Stimulated activated CD4-positive, alpha-beta T cell treated with anti-CD3 and anti-CD28 coated beads, Interleukin-12 subunit alpha, Interleukin-12 subunit beta, amount 100 ng/mL, for 24 hours (primary cell): ENCODE measurements at regions not wholly inside any gene's neighbourhood (a gene's known extent, or its start where the extent isn't known, plus 50 kb on each side); places are given as distances from the start of the nearest gene placed in this dataset.

Experiments used
- DNase-seq, 2 experiments: peaks; one replicate each; pipeline ENCODE4 v3.0.0-alpha.2; 2020; ENCODE audit warnings: low read depth in 2 of 2

DNA sequence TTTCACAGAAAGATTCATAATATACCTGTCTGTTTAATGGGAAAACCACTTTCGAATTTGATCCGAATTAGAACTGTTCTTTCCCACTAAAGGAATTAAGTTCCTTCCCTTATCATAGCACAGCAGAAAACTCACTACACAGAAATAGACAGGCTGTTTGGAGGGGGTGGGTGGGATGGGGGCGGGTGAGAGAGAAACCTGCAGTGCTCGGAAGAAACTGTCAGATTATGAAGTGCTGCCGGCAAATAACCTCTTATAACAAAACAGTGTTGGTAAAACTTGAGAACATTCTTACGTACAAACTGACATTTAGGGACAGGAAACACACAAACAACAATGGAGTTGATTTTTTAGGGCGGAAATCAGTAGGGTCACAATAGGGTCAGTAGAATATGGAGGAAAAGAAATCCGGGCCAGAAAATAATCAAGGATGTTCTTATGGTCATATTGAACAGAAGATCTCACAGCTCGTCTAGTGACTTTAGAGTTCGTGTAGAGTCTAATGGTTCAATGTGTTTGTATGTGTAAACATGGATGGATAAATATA is 756.0 kb upstream of the LRATD1 start:
- DNase-seq = no peak

DNA sequence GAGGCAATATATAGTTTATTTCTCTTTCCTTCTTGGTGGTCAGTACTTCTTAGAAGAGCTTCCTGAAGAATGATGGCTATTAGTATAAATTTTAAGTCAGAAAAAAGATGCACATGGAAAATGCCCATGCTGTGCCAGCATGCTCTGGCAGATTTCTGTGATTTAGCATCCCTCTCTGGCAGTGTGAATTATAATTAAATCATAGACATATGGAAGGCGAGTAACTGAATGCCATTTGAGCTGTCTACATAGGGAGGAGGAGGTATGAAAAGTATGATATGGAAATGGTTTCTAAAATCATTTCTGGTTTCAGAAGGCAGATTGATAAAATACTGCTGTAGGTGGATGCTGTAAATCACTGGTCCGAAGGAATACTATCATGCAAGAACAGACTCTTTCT is 754.9 kb upstream of the LRATD1 start:
- no peak for DNase-seq

DNA sequence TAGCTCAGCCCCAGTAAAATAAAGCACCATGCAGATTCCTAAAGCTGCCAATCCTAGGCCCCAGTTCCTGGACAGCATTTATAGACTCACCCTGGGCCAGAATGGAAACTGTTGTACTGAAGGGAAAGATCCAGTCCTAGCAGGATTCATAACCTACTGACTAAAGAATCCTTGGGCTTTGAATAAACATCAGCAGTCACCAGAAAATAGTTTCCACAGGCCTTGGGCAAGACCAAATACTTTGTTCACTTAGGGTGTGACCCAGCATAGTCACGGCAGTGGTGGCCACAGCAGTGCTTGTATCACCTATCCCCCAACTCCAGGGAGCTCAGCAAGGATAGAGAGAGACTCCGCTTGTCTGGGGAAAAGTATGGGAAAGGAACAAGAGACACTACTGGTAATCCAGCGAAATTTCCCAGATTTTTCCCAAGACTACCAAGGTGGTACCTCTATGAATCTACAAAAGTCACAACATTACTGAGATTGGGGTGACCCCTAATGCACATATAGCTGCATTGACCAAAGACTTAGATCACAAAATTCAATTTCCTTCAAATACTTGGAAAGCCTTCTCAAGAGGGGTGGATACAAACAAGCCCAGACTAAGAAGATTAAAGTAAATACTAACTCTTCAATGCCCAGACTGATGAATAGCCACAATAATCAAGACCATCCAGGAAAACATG is 748.1 kb upstream of the LRATD1 start:
- DNase-seq = no peak

DNA sequence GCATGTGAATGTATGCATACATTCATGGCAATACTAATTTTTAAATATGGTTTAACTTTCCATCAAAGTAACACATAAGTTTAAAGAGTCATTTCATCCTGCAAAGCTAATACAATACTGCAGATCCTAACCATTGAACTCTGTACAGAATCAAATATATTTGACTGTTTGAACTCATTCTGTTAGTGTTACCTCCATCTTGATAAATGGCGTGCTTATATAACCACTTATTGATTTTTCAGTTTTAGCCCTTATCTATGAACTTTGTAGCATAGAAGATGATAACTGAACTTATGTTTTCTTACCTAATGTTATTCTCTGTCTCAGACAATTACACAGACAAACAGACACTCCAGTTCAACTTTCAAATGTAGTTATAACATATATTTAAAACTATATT is 731.0 kb upstream of the LRATD1 start:
- DNase-seq = no peak

DNA sequence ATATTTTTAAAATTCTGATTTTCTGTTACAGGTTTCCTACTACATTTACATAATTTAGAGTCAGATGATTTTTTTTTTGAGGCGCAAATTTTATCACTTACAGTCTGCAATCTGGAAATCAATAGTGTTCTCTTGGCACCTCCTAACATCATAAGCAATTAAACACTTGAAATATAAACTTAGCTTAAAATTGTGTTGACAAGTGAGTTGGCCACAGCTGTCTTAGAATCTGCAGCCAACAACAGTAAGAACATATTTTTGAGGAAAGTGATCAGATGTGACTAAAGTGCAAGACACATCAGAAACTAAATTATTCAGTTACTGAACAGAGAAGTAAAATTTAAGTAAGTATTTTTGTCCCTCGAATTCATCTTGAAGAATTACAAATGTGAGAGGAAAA is 726.7 kb upstream of the LRATD1 start:
- DNase-seq = no peak

DNA sequence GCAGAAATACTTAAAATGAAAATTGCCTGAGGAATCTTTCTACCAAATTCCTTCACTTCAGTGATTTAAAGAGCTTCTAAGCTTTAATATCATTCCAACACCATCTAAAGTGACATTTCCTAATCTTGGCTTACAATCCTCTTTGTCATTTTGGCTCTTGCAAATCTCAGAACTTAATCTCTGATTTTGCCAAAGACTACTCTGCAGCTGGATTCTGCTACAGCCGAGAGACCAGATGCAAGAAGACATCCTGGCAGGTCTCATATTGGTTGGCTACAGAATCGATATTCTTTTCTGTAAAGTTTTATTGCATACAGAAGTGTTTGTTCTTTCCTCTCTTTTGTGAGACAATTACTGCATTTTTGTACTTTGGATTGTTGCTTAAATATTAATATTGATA is 716.5 kb upstream of the LRATD1 start:
- DNase-seq = no peak

DNA sequence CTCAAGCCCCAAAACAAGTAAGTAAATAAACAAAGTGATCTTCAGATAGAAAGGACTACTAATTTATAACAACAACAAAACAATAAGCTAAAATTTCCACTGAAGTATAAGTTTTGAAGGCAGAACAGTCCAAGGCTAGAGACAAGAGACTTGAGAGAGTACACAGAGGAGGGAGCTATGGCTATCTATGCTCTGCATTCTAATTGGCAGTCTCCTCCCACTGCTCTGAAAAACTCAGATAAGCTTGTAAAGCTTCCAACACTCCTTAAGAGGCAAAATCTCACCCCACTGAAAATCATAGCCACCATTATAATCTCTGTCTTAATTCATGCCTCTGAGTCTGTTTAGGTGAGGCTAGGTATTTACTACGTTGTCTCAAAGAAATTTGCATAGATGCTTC is 714.6 kb upstream of the LRATD1 start:
- no peak for DNase-seq

DNA sequence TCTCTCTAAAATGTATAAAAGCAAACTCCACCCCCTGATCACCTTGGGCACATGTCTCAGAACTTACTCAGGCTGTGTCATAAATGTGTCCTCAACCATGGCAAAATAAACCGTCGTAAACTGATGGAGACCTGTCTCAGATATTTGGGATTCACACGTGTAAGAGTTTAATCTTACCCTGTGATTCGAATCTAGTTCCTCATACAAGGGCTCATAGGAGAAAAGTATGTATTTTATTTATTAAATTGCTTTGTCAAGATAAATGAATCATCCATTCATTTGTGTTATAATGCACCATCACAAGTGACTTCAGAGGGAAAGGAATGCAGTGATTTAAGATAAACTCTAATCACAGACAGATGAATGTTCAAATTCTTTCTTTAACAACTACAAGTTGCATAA is 712.5 kb upstream of the LRATD1 start:
- no peak for DNase-seq

DNA sequence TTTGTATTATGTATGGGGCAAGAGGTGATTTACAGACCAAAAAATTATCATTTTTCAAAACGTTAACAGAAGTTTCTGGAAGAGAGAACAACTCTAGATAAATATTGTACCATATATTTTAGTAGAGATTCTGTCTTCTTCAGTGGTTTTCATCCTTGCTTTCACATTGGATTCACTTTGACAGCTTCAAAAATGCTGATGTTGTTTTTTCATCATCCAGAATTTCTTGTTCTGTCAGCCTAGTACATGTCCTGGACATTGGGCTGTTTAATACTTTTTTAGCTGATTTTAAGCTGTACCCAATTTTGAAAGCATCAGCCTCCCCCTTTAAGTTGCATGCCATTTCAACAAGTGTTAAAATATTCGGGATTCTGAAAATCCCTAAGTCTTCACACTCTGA is 711.3 kb upstream of the LRATD1 start:
- DNase-seq = no peak

DNA sequence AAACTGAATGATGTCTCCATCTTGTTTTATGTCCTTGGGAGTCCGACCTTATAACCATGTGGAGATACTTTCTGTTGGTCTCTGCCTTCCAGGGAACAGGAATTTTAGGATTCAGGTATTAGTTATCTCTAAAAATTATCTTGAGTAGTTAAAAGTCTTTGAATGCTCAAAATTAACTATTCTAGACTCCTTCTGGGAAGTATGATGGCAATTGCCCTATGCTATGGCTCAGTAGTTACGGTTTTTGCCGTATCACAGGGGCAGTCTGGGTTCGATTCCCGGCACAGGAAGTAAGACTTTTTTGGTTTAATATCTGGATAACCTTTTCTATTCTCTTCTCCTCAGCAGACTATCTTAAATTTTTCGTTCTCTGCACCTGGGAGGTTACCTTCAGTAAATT is 708.7 kb upstream of the LRATD1 start:
- DNase-seq = no peak

DNA sequence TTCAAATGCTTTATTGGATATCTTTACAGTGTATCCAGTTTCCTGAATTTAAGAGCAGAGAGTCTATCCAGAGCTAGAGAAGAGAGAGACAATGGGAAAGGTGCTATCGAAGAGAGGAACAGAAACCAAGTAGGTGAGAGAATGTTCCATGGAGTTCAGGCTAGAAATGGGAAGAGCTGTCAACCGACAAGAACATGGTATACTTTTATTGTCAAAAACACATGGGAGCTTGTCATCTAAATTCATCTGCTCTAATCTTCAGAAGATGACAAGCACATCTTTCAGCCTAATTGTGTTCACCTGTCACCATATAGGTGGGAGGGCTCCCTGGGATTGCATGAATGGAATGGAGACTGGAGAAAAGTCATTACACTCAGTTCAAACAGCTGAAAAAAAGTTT is 690.4 kb upstream of the LRATD1 start:
- DNase-seq = no peak

DNA sequence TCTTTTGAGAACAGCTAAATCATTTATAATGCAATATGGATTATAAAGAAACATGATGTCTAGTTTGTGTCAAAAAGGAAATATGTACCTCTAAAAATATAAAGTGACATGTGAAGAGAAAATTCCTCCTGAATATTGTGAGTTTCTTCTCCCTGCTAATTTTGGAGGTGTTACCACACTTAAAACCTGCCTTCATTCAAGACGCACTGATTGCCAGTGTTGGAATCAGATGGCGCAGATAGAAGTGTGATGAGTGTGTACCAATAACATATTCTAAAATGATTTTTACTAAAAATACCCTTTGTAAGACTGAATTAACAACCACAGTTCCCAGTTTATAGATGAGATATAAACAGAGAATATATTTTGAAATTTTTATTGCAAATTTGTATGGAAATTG is 681.8 kb upstream of the LRATD1 start:
- DNase-seq = no peak

DNA sequence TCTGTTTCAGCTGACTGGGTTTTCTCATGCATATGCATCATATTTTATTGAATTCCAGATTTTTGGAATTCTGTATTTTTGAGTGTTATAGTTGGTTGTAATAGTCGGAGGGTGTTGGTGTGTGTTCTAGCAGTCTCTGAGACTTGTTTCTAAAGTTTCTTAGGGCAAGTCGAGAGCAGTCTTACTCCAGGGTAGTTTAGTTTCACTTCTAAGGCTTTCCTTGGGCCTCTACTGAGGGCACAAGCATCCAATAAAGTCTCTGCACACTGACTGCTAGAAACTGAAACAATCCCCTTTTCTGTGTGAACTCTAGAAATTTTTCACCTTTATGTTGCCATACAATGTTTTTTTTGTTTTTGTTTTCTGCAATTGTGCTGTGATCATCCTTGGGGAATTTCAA is 663.7 kb upstream of the LRATD1 start:
- no peak for DNase-seq

DNA sequence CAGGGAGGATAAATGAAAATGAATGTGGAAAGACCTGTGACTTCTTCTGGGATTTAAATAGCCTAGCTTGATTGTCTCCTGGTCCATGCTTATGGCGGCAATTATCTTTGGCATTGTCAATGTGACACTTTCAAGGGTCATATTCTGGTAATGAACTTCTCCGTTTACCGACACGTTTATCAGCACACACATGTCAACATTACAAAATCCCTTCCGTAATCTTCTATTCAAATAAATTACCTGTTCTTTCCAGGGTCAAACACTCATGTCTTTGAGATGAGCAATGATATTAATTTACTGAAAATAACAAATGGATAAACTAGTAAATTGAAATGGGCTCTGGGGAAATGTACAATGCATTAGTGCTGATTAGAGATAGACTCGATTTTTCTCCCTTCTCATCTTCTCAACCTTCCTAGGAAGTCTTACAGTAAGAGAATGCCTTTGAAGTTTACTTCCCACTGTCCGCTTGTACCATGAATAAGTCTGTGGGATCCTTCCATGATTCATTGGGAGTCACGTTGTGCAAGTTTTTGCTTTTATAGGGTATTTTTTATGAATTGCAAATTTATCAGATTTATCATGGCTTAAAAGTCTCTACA is 646.3 kb upstream of the LRATD1 start:
- DNase-seq = no peak

DNA sequence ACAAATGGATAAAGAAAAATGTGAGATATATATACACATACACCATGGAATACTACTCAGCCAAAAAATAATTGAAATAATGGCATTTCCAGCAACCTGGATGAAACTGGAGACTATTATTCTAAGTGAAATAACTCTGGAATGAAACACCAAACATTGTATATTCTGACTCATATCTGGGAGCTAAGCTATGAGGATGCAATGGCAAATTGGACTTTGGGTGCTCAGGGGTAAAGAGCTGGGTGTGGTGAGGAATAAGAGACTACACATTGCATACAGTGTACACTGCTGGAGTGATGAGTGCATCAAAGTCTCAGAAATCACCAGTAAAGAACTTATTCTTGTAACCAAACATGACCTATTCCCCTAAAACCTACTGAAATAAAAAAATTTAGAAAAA is 636.0 kb upstream of the LRATD1 start:
- DNase-seq = no peak

DNA sequence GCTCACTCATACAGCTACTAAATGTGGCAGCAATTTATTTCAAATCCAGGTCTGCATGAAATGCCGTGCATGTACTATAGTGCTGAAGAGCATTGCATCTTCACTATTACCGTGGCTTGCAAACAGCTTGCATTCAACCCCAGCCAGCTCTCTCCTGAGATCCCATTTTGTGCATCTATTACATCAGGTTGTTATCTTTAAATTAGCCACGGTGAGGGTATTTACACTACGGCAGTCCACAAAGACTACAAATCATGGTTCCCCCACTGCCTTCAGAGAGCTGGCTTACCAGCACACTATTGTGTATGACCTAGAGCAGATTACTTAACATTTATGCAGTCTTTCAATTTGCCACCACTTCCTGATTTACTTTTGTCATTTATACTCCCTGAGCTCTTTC is 621.3 kb upstream of the LRATD1 start:
- no peak for DNase-seq

DNA sequence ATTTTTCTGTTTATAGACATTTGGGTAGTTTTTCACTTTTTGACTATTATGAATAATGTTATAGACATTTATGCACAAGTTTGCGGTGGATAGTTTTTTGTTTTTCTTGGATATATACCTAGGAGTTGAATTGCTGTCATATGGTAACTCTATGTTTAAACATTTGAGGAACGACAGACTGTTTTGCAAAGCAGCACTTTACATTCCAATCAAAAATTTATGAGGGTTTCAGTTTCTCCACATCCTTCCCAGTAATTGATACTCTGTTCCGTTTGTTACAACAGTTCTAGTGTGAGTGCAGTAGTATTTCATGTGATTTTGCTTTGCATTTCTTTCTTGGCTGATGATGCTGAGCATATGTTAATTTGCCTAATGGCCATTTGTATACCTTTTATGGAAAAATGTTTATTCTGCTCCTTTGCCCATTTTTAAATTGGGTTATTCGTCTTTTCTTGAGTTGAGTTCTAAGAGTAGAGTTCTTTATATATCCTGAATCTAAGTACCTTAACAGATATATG is 617.3 kb upstream of the LRATD1 start:
- no peak for DNase-seq

DNA sequence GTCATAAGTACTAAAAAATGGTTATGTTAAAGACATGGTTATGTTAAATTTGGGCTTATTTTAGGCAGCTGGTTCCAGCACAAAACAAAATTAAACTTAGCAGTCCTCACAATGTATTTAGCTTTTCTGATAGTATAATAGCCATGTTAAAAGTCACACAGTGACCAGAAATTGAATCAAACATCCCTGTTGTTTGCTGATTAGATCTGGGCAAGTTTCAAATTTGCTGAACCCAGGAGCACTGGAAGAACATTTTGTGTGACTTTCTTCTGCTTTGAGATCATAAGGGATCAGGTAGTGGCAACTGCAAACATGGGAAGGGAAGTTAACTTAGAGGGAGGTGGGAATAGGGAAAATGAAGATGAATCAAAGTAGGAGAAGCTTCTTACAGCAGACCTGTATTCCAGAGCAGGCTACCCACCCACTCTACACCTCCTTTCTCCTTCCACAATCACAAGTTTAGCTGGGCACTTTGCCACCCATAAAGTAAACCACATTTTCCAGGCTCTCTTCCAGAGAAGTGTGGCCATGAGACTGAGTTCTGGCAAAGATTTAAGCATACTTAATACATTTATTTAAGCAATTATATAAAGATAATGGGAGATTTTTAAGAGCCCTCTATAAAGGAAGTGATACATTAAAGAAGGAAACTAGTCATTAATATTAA is 616.1 kb upstream of the LRATD1 start:
- DNase-seq = no peak

DNA sequence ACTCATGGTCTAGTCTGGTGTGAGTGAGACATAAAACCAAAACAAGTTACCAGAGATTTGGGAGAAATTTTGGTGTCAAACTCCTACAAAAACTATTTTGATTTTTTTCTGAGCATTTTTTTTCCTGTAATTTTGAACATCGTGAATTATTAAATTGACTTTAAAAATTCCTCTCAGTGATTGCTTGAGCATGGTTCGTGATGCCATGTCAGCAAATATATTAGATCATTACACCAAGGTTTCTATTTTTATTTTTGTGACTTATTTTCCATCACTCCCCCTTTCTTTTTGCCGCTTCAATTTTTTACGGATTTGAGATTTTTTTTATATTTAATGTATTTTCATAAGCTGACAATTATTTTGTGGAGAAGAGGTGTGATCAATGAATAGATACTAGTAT is 613.9 kb upstream of the LRATD1 start:
- no peak for DNase-seq

DNA sequence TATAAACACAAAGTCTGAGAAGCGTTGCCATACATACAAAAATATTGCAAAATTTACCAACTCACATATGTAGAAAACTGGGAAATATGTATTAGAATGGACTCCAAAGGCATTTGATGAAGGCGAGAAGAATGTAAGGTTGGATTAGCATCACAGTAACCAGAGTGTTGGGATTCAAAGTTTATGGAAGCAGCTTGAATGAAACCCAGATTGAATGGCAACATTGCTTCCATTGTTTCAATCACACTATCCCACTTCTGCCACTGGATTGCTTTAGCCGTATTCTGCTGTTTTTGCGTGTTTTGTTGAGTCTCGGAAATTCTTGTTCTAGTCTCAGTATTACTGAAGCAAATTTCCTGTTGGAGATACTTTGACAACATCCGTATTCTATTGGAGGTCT is 609.0 kb upstream of the LRATD1 start:
- DNase-seq = no peak

DNA sequence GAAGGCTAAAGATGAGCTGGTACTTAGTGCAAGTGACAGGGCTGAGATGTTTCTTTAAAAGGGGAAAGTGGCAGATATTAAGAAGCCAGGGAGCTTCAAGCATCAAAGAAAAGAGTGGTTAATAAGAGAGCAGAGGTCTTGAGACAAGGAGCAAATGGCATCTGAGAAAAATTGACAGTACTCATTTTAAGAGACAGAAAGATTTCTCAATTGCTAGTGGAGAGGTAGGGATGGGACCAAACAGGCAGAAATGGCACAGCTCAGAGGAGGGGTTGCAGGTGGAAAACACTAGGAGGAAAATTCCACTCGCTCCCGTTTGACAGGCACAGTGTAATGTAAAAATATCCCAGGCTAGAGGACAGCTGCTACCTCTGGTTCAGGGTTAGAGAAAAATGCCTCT is 593.4 kb upstream of the LRATD1 start:
- DNase-seq = no peak

DNA sequence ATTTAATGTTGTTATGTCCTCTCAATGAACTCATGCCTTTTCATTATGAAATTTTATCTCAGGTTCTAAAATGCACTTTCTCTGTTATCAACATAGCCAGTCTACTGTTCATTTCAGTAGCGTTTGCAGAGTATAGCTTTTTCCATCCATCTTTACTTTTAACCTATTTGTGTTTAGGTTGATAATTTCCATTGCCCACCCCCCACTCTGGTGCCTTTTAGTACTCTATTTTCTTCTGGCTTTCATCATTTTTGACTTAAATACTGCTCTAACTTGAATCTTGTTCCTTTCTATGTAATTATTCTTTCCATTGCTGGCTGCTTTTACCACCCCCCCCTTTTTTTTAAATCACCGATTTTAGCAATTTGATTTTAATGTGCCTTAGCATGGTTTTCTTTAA is 585.0 kb upstream of the LRATD1 start:
- DNase-seq = no peak

DNA sequence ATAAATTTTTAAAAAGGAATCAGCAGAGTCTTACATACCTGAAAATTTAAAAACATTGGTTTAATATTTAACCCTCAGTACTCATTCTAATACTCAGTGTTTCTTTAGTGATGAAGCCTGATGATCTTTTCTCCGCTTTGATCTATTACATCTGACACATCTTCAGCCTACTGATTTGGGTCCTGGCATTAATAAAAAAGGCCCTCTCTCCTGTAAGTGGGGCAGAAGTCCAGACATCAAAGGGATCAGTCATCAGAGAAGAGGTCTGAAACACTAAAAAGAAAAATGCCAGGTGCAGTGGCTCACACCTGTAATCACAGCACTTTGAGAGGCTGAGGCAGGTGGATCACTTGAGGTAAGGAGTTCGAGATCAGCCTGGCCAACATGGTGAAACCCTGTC is 581.1 kb upstream of the LRATD1 start:
- no peak for DNase-seq
